Tibial artery (tissue), 4 donors: ENCODE measurements at regions not wholly inside any gene's neighbourhood (a gene's known extent, or its start where the extent isn't known, plus 50 kb on each side); places are given as distances from the start of the nearest gene placed in this dataset.

Experiments used
- DNase-seq, 2 donors: peaks; one replicate each; pipeline ENCODE4 v3.0.0-alpha.2; 2019
- H3K27ac ChIP-seq, 2 donors: fragments of 200-600 bp; sonication (generic) in 1 of 2; 1 replicate in 1 of 2; 2 replicates in 1 of 2; pipeline ENCODE4 v1.5.1; 2018 to 2019; ENCODE audit warnings: mild to moderate bottlenecking in 1 of 2
- H3K27me3 ChIP-seq, 2 donors: fragments of 200-600 bp; sonication (generic) in 1 of 2; one replicate each; pipeline versions ENCODE4 v1.5.1 to v1.6.0; 2016 to 2019
- H3K36me3 ChIP-seq, 3 donors: fragments of 200-600 bp; sonication (generic) in 2 of 3; one replicate each; pipeline ENCODE4 v1.5.1; 2016 to 2019; ENCODE audit warnings: mild to moderate bottlenecking in 2 of 3
- H3K4me1 ChIP-seq, 4 donors: fragments of 200-600 bp; sonication (generic) in 2 of 4; 1 replicate in 3 of 4; 2 replicates in 1 of 4; pipeline ENCODE4 v1.5.1; 2016 to 2019
- H3K4me3 ChIP-seq, 2 donors: fragments of 200-600 bp; sonication (generic) in 1 of 2; 1 replicate in 1 of 2; 2 replicates in 1 of 2; pipeline ENCODE4 v1.5.1; 2018 to 2019; ENCODE audit warnings: mild to moderate bottlenecking in 2 of 2
- H3K9me3 ChIP-seq, 3 donors: fragments of 200-600 bp; sonication (generic) in 1 of 3; one replicate each; pipeline ENCODE4 v1.5.1; 2016 to 2019
- CTCF ChIP-seq, 2 experiments: fragments of 200-600 bp in 1 of 2; fragments of 450-650 bp in 1 of 2; IDR thresholded peaks; one replicate each; pipeline ENCODE4 v1.5.1; 2017 to 2019; ENCODE audit warnings: antibody characterized with exemption in 2 of 2, mild to moderate bottlenecking in 1 of 2, moderate library complexity in 1 of 2
- intact Hi-C: fragments of 100-400 bp; cut with DNase I; formaldehyde crosslinking; loops from one replicate; pipeline ENCODE4 v1.15.0; 2023; ENCODE audit warnings: low total_unique reads

GRCh38 chr2:220365023-220365422 is 737.6 kb downstream of the SLC4A3 start:
- H3K27me3 ChIP-seq, result no peaks in the 10 kb centered on the region
- H3K4me3 ChIP-seq, result no peak overlapping the region
- H3K36me3 ChIP-seq, result no peaks in the 10 kb centered on the region
- intact Hi-C loops, result no loop called here
- no peaks in the 10 kb centered on the region for H3K9me3 ChIP-seq
- H3K27ac ChIP-seq, result no peak overlapping the region
- H3K4me1 ChIP-seq, result no peaks in the 10 kb centered on the region
- DNase-seq, result no peak
- TF ChIP-seq CTCF (IDR thresholded peaks at IDR 0.05), result no peak

GRCh38 chr2:220366765-220367164 is 739.3 kb downstream of the SLC4A3 start:
- DNase-seq, result no peak
- intact Hi-C loops, result no loop called here
- H3K4me1 ChIP-seq, result no peaks in the 10 kb centered on the region
- H3K4me3 ChIP-seq, result no peak overlapping the region
- no peaks in the 10 kb centered on the region for H3K27me3 ChIP-seq
- no peaks in the 10 kb centered on the region for H3K9me3 ChIP-seq
- no peak for TF ChIP-seq CTCF (IDR thresholded peaks at IDR 0.05)
- H3K36me3 ChIP-seq, result no peaks in the 10 kb centered on the region
- no peak overlapping the region for H3K27ac ChIP-seq

GRCh38 chr2:220370764-220371163 is 743.3 kb downstream of the SLC4A3 start:
- Histone ChIP-seq H3K9me3 (no peaks in the 10 kb centered on the region), H3K27me3 (no peaks in the 10 kb centered on the region), H3K4me3 (no peak overlapping the region), H3K4me1 (no peaks in the 10 kb centered on the region), H3K27ac (no peak overlapping the region), H3K36me3 (no peaks in the 10 kb centered on the region)
- intact Hi-C loops, result no loop called here
- no peak for TF ChIP-seq CTCF (IDR thresholded peaks at IDR 0.05)
- no peak for DNase-seq

GRCh38 chr2:220371211-220371610 is 743.8 kb downstream of the SLC4A3 start:
- TF ChIP-seq CTCF (IDR thresholded peaks at IDR 0.05), result no peak
- Histone ChIP-seq H3K4me3 (no peak overlapping the region), H3K4me1 (no peaks in the 10 kb centered on the region), H3K36me3 (no peaks in the 10 kb centered on the region), H3K27ac (no peak overlapping the region), H3K27me3 (no peaks in the 10 kb centered on the region), H3K9me3 (no peaks in the 10 kb centered on the region)
- intact Hi-C loops, result no loop called here
- DNase-seq, result no peak

- TF ChIP-seq CTCF (IDR thresholded peaks at IDR 0.05), result no peak
- no peaks in the 10 kb centered on the region for H3K27me3 ChIP-seq
- H3K27ac ChIP-seq, result no peak overlapping the region
- H3K36me3 ChIP-seq, result no peaks in the 10 kb centered on the region
- H3K9me3 ChIP-seq, result no peaks in the 10 kb centered on the region
- no peak overlapping the region for H3K4me3 ChIP-seq
- DNase-seq, result no peak
- no peaks in the 10 kb centered on the region for H3K4me1 ChIP-seq
- intact Hi-C loops, result no loop called here
Measured at GRCh38 chr2:220373878-220374277, 746.4 kb downstream of the SLC4A3 start.

- H3K4me1 ChIP-seq, result no peaks in the 10 kb centered on the region
- H3K36me3 ChIP-seq, result no peaks in the 10 kb centered on the region
- no peaks in the 10 kb centered on the region for H3K9me3 ChIP-seq
- no peak for DNase-seq
- no peak for TF ChIP-seq CTCF (IDR thresholded peaks at IDR 0.05)
- H3K27ac ChIP-seq, result no peak overlapping the region
- no peaks in the 10 kb centered on the region for H3K27me3 ChIP-seq
- intact Hi-C loops, result no loop called here
- no peak overlapping the region for H3K4me3 ChIP-seq
Measured at GRCh38 chr2:220374282-220374681, 746.9 kb downstream of the SLC4A3 start.
